GM18867 (cell line): ENCODE measurements at regions not wholly inside any gene's neighbourhood (a gene's known extent, or its start where the extent isn't known, plus 50 kb on each side); places are given as distances from the start of the nearest gene placed in this dataset.
"Not testable (repeated sequence)": the region's sequence is repeated elsewhere in the genome, so short reads cannot be mapped to it uniquely, and the experiment has no call there.

ENCODE experiments used
- ATAC-seq: cut with Tn5 transposase; IDR thresholded peaks from one replicate; pipeline ENCODE4 v1.9.1; 2021; ENCODE audit warnings: mild to moderate bottlenecking, moderate library complexity; ENCODE audit not compliant: unreplicated experiment

DNA sequence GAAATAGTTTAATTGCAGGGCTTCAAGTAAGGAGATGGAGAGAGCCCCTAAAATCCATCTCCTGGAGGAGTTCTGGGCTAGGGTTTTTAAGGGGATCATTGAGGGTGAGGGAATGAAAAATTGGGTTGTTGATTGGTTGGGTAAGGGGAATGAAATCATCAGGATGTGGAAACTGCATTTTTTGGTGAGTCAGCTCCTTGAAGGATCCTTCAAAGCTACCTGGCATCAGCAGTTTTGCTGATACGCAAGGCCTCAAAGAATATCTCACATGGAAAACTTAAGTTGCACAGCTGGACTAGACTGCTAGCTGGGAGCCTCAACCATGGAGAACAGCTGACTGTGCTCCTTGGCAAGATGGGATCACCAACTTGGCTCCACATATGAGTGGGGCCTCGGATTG lies 136.7 kb downstream of the FGF10 start:
- ATAC-seq = no peak

- no peak for ATAC-seq
Observed at GRCh38 chr5:44246986-44247385, 142.2 kb downstream of the FGF10 start.

DNA sequence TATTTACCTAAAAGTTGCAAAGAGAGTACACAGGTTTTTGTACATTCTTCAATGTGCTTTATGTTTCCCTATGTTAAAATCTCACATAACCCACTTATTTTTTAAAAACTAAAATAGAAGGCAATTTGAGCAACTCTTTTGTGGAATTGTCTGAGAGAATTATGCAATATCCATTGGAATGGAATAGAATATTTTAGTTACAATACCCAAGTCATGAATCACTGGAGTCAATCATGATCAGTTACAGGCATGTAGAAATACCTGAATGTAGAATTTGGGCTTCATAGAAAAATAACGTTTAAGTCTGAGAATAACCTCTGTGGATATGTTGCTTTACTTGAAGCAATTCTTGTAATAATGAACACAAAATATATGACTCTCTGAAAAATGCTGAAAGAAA lies 143.3 kb downstream of the FGF10 start:
- ATAC-seq = no peak

DNA sequence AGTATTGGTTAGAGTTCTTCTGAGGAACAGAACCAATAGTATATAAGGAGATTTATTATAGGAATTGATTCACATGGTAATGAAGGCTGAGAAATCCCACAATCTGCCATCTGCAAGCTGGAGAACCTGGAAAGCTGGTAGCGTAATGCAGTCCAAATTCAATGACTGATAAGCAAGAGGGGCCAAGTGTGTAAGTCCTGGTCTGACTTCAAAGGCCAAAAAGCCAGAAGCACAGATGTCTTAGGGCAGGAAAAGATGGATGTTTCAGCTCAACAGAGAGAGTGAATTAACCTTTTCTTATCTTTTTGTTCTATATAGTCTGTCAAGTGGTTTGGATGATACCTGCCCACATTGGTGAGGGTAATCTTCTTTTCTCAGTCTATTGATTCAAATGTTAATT lies 146.4 kb downstream of the FGF10 start:
- ATAC-seq = no peak

GRCh38 chr5:44236040-44236439 lies 153.2 kb downstream of the FGF10 start:
- ATAC-seq = no peak

DNA sequence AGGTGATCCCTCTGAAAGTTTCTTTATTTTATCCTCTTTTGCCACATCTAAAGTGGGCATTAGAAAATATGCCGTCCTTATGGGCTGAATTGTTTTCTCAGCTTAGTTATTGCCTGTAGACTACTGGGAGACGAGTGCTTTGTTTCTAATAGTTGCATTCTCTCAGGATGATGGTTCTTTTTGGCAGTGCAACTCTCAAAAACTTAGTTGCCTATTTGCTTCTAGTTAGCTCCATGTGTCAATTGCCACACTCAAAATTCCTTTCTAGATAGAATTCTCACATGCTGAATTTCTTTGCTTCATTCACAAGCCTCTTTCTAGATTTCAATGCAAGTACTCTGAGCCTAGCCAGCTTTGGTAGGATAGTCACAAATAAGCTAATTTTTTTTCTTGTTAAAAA lies 155.5 kb downstream of the FGF10 start:
- no peak for ATAC-seq

GRCh38 chr5:44225231-44226160 lies 163.7 kb downstream of the FGF10 start:
- no peak for ATAC-seq

- ATAC-seq = no peak
Observed at GRCh38 chr5:44199408-44199807, 189.8 kb downstream of the FGF10 start.

DNA sequence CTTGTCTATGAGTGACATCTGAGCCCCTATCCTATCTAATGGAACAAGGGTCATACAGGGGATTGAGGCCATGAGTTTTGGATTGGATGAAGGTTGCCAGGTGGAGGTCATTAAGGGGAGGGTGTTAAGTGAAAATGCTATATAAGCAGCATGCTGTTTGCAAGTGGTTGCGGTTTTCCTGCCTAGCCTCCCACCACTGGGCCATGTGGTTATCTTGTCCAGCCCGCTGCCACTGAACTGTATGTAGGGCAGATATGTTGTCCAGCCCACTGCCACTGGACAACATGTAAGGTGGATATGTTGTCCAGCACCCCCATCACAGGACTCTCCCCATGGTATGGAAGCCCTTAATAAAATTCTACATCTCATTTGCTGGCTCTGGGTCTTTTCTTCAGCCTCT lies 200.0 kb downstream of the FGF10 start:
- no peak for ATAC-seq

- ATAC-seq = no peak
Observed at GRCh38 chr5:44187973-44188372, 201.2 kb downstream of the FGF10 start.

GRCh38 chr5:44183753-44184152 lies 205.5 kb downstream of the FGF10 start:
- ATAC-seq = no peak

DNA sequence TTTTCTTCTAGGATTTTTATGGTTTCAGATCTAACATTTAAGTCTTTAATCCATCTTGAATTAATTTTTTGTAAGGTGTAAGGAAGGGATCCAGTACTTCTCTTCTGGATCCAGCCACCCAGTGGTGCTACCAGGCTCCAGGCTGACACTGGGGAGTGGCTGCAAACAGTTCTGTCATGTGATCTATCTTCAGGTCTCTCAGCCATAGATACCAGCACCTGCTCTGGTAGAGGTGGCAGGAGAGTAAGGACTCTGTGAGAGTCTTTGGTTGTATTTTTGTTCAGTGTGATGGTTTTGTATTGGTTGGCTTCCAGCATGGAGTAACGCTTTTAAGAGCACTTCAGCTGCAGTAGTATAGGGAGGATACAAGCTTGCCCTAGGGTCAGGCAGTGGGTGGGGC lies 205.9 kb downstream of the FGF10 start:
- ATAC-seq = no peak

- ATAC-seq = no peak
Observed at GRCh38 chr5:44178414-44178813, 210.8 kb downstream of the FGF10 start.

- ATAC-seq = no peak
Observed at GRCh38 chr5:44167540-44167939, 221.7 kb downstream of the FGF10 start.

- ATAC-seq = no peak
Observed at GRCh38 chr5:44160369-44160768, 228.9 kb downstream of the FGF10 start.

DNA sequence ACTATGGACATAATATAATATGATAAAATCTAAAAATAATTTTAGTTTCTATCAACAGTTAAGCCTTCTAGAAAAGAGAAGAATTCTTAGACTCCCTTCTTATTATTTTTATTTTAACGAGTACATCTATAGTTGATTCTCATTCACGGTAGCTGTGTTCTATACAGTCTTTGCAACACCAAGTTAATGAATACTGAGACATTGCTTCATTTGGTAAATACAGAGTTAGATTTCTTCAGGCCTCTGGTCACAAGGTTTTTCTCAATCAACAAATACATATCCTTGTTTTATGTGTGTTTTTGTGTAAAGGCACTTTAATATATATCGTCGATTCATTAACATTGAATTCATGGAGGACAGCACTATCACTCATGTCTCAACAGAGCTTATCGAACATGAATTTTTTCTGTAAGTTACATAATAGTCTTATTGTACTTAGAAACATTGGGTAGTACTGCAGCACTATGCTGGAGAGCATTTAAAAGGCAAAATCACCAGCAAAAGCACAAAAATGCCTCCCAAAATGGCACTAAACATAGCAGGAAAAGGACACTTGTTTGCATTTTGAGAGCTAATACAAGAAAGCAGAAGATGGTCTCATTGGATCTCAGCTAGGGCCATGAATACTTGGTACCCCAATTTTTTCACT lies 239.0 kb downstream of the FGF10 start:
- no peak for ATAC-seq

GRCh38 chr5:44117947-44118346 lies 271.3 kb downstream of the FGF10 start:
- not testable (repeated sequence) for ATAC-seq

- not testable (repeated sequence) for ATAC-seq
Observed at GRCh38 chr5:44108232-44108631, 281.0 kb downstream of the FGF10 start.

DNA sequence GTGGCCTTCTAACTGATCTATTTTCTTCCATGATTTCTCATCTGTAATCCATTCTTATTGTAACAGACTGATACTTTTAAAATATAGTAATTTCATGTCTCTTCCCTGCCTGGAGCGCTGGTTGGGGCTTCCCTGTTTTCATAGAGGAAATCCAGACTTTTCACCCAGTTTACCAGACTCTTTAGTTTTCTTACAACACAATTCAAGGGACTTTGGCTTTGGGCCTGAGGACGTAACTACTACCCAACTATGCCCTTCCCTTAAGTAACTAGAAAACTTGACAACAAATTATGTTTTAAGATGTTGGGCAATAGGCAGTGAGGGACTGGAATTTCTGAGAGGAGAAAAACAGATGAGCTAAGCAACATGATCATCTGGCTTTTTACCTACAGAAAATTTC lies 289.6 kb downstream of the FGF10 start:
- no peak for ATAC-seq

DNA sequence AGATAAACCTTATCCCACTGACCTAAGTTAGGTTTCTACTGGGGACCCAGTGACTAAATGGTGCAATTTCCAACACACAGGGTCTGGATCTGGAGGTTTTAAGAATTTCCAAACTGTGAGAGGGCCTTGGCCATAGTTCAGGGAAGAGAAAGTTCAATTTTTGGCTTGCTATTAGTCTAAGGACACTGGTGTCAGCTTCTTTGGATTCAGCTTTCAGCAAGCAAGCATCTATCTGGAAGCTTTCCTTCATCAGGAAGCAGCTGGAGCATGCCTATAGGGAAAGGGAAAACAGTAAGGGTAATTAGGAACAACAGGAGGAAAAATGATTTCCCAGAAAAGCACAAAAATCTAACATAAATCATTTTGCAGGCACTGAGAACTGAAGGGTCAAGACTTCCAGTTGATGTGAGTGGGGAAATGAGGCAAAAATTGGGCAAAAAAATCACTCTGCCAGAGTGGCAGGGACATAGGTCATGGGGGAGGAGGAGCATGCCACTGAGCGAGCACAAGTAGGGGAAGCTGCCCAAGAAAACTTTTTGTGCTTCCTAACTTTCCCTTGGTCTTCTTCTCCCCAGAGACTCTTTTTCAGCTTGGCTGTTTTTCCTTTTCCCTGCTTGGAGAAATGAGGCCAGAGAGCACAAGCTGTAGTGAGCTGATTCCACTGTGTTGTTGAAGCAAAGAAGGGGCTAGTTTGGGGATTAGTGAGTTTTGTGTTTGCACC lies 299.6 kb downstream of the FGF10 start:
- no peak for ATAC-seq

- ATAC-seq = no peak
Observed at GRCh38 chr5:44085083-44085482, 304.1 kb downstream of the FGF10 start.

- ATAC-seq = not testable (repeated sequence)
Observed at GRCh38 chr5:44074547-44074946, 314.7 kb downstream of the FGF10 start.
